ENCODE measurements at regions not wholly inside any gene's neighbourhood (a gene's known extent, or its start where the extent isn't known, plus 50 kb on each side); places are given as distances from the start of the nearest gene placed in this dataset.

DNA sequence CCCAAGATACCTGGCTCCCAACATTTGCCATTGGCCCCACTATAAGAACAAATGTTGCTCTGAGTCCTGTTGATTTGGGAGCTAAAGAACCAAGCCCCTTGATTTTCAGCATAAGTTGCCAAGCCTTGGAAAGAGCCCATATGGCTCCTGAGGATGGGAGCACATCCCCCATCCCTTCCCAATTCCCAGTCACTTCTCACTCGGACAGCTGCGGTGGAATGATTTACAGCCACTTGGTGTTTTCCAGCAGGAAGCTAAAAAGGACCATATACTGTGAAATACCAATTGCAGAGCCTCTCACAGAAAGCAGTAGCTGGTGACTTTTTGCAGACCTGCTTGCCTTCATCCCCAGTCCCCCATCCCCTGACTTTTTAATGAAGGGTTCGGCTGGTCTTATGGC is 524.6 kb downstream of the GRIN2A start:
- DNase-seq (ENCODE audit: low spot score, unreplicated experiment) = no peak
- Mint-ChIP-seq H3K4me3 (ENCODE audit: low read depth) (no peak overlapping the region), H3K36me3 (ENCODE audit: insufficient read depth) (no peaks in the 10 kb centered on the region), H3K27ac (no peak overlapping the region), H3K4me1 (ENCODE audit: low read depth) (peaks cover 19% of the 10 kb centered on the region), H3K27me3 (peaks cover 42% of the 10 kb centered on the region), H3K9me3 (ENCODE audit: low read depth) (peaks cover 4% of the 10 kb centered on the region)
- TF ChIP-seq, protein P1, sequence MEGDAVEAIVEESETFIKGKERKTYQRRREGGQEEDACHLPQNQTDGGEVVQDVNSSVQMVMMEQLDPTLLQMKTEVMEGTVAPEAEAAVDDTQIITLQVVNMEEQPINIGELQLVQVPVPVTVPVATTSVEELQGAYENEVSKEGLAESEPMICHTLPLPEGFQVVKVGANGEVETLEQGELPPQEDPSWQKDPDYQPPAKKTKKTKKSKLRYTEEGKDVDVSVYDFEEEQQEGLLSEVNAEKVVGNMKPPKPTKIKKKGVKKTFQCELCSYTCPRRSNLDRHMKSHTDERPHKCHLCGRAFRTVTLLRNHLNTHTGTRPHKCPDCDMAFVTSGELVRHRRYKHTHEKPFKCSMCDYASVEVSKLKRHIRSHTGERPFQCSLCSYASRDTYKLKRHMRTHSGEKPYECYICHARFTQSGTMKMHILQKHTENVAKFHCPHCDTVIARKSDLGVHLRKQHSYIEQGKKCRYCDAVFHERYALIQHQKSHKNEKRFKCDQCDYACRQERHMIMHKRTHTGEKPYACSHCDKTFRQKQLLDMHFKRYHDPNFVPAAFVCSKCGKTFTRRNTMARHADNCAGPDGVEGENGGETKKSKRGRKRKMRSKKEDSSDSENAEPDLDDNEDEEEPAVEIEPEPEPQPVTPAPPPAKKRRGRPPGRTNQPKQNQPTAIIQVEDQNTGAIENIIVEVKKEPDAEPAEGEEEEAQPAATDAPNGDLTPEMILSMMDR (IDR thresholded peaks at IDR 0.05; ENCODE audit: unreplicated experiment) = no peak

DNA sequence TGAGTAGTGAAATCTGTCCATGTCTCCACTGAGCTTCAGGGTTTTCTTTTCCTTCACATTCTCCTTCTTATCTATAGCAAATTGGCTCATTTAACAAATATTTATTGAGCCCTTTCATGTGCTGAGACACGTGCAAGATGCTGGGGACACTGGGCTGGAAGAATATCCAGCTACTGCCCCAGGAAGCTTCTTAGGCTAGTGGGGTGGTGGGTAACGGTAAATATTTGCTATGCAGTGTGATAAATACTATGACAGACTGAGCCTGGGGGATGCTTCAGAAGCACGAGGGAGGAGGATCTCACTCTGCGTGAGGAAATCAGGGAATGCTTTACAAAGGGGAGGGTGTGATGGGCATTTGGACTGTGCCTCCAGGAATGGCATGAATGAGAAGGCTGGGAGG is 524.1 kb downstream of the GRIN2A start:
- H3K4me3 Mint-ChIP-seq (ENCODE audit: low read depth) = no peak overlapping the region
- no peak overlapping the region for H3K27ac Mint-ChIP-seq
- peaks cover 4% of the 10 kb centered on the region for H3K9me3 Mint-ChIP-seq (ENCODE audit: low read depth)
- TF ChIP-seq, protein P1 (IDR thresholded peaks at IDR 0.05; ENCODE audit: unreplicated experiment) = no peak
- H3K4me1 Mint-ChIP-seq (ENCODE audit: low read depth) = peaks cover 18% of the 10 kb centered on the region
- peaks cover 42% of the 10 kb centered on the region for H3K27me3 Mint-ChIP-seq
- no peaks in the 10 kb centered on the region for H3K36me3 Mint-ChIP-seq (ENCODE audit: insufficient read depth)
- no peak for DNase-seq (ENCODE audit: low spot score, unreplicated experiment)

DNA sequence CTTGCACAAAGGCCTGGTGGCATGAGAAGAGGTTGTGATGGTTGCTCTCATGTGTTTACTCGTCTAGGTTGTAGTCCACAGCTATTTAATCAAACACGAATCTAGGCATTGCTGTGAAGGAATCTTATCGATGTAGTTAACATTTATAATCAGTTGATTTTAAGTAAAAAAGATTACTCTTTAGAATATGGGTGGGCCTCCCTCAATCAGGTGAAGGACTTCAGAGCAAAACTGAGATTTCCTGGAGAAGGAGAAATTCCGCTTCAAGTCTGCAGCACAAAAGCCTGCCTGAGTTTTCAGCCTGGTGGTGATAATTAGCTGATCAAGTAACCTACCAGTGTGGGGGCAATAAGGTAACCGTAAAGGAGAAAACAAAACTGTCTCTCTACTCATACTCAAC is 523.6 kb downstream of the GRIN2A start:
- Mint-ChIP-seq H3K4me3 (ENCODE audit: low read depth) (no peak overlapping the region), H3K4me1 (ENCODE audit: low read depth) (peaks cover 14% of the 10 kb centered on the region), H3K27me3 (peaks cover 42% of the 10 kb centered on the region), H3K9me3 (ENCODE audit: low read depth) (no peaks in the 10 kb centered on the region), H3K36me3 (ENCODE audit: insufficient read depth) (no peaks in the 10 kb centered on the region), H3K27ac (no peak overlapping the region)
- no peak for DNase-seq (ENCODE audit: low spot score, unreplicated experiment)
- TF ChIP-seq, protein P1 (IDR thresholded peaks at IDR 0.05; ENCODE audit: unreplicated experiment) = no peak

DNA sequence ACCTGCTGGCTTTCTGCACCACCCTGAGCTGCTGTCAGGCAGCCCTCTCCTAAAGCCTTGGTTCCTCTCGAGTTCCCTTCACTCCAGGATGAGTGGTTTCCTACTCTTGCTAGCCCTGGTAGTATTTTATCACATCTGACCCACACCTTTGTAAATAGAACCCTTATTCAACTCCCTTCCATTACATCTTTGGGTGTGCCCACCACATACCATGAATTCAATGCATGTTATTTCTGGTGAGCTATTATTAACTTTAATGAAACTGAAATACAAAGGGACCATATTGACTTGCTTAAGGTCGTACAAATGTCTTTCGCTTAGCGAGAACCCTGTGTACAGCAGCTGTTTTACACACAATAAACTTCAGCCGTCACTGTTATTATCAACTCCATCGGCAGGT is 521.3 kb downstream of the GRIN2A start:
- no peak for DNase-seq (ENCODE audit: low spot score, unreplicated experiment)
- no peak overlapping the region for H3K4me3 Mint-ChIP-seq (ENCODE audit: low read depth)
- peaks cover 37% of the 10 kb centered on the region for H3K27me3 Mint-ChIP-seq
- TF ChIP-seq, protein P1 (IDR thresholded peaks at IDR 0.05; ENCODE audit: unreplicated experiment) = no peak
- peaks cover 17% of the 10 kb centered on the region for H3K4me1 Mint-ChIP-seq (ENCODE audit: low read depth)
- H3K9me3 Mint-ChIP-seq (ENCODE audit: low read depth) = no peaks in the 10 kb centered on the region
- no peaks in the 10 kb centered on the region for H3K36me3 Mint-ChIP-seq (ENCODE audit: insufficient read depth)
- H3K27ac Mint-ChIP-seq = no peak overlapping the region

DNA sequence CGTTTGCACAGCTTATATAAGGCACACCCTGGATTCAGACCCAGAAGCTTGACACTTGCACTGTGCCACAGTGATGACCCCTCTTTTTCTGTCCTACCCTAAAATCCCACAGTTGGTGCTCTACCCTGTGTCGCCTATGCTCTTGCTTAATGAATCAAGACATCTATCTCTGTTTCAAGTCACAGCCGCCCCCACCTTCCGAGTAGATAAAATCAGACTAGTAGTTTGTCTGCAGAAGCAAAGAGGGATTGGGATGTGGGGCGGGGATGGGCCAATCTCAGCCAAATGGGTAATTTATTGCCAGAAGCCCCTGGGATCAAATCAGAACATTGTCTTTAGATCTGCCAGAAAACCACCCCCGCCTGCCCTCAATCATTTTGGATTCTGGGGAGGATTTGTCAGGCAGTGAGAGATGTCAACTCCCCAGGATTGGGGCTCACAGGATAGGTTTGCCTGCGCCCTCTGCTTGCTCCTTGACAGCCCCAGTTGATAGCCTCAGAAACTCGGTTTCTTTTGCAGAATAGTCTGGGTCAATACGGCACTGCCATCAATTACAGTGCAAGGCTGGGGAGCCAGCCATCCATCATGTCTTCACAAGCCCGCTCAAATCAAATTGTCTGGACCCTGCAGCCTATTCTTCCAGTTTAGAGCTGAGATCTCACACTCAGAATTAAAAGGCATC is 520.8 kb downstream of the GRIN2A start:
- no peak for DNase-seq (ENCODE audit: low spot score, unreplicated experiment)
- Mint-ChIP-seq H3K4me3 (ENCODE audit: low read depth) (no peak overlapping the region), H3K27ac (no peak overlapping the region), H3K9me3 (ENCODE audit: low read depth) (no peaks in the 10 kb centered on the region), H3K4me1 (ENCODE audit: low read depth) (peaks cover 19% of the 10 kb centered on the region), H3K27me3 (peaks cover 34% of the 10 kb centered on the region), H3K36me3 (ENCODE audit: insufficient read depth) (no peaks in the 10 kb centered on the region)
- TF ChIP-seq, protein P1 (IDR thresholded peaks at IDR 0.05; ENCODE audit: unreplicated experiment) = no peak
